GM10266 (cell line): ENCODE measurements at regions not wholly inside any gene's neighbourhood (a gene's known extent, or its start where the extent isn't known, plus 50 kb on each side); places are given as distances from the start of the nearest gene placed in this dataset.

Experiments
- DNase-seq: peaks from one replicate; pipeline ENCODE4 v3.0.0; 2012; ENCODE audit errors: extremely low spot score
- CTCF ChIP-seq: IDR thresholded peaks from 2 replicates; pipeline ENCODE4 v1.5.1; 2012; ENCODE audit warnings: mild to moderate bottlenecking, low read depth; ENCODE audit not compliant: control insufficient read depth, insufficient read depth; ENCODE audit errors: missing control alignments

- TF ChIP-seq CTCF = no peak
- no peak for DNase-seq
These were observed 53.4 kb downstream of the GAS1 start for GRCh38 chr9:86893811-86894490.

GRCh38 chr9:86892576-86892975 lies 54.7 kb downstream of the GAS1 start:
- no peak for DNase-seq
- no peak for TF ChIP-seq CTCF

GRCh38 chr9:86891886-86892437 lies 55.3 kb downstream of the GAS1 start:
- no peak for TF ChIP-seq CTCF

GRCh38 chr9:86891091-86891490 lies 56.2 kb downstream of the GAS1 start:
- TF ChIP-seq CTCF = no peak
- no peak for DNase-seq

More at GRCh38 chr9:86891886-86892437, 55.3 kb downstream of the GAS1 start:
- no peak for DNase-seq

- TF ChIP-seq CTCF = no peak
- DNase-seq = no peak
These were observed 62.1 kb downstream of the GAS1 start for GRCh38 chr9:86885232-86885631.

- TF ChIP-seq CTCF = no peak
- DNase-seq = no peak
These were observed 70.6 kb downstream of the GAS1 start for GRCh38 chr9:86876621-86877196.

GRCh38 chr9:86868616-86869015 lies 78.7 kb downstream of the GAS1 start:
- DNase-seq = no peak
- TF ChIP-seq CTCF = no peak
